ENCODE measurements at regions not wholly inside any gene's neighbourhood (a gene's known extent, or its start where the extent isn't known, plus 50 kb on each side); places are given as distances from the start of the nearest gene placed in this dataset.
"Not testable (repeated sequence)": the region's sequence is repeated elsewhere in the genome, so short reads cannot be mapped to it uniquely, and the experiment has no call there.

DNA sequence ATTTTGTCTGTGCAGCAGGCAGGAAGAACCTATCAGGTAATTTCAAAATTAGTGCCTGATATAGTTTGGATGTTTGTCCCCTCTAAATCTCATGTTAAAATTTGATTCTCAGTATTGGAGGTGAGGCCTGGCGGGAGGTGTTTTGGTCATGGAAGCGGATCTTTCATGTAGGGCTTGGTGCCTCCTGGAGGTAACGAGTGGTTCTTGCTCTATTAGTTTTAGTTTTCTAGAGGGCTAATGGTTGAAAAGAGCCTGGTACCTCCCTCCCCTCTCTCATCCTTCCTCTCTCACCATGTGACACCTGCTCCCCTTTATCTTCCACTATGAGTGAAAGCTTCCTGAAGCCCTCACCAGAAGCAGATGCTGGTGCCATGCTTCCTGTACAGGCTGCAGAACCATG, 106.3 kb downstream of the DRD1 start:
- peaks cover 3% of the 10 kb centered on the region for H3K27me3 Mint-ChIP-seq (ENCODE audit: insufficient read depth)
- H3K4me1 Mint-ChIP-seq (ENCODE audit: low read depth) = no peaks in the 10 kb centered on the region
- H3K36me3 Mint-ChIP-seq (ENCODE audit: low read depth) = no peaks in the 10 kb centered on the region
- intact Hi-C loops (cut with micrococcal nuclease) = no loop called here
- no peak overlapping the region for H3K27ac Mint-ChIP-seq
- no peak overlapping the region for H3K4me3 Mint-ChIP-seq
- peaks cover under 1% of the 10 kb centered on the region for H3K9me3 Mint-ChIP-seq
- DNase-seq (ENCODE audit: low spot score) = no peak

DNA sequence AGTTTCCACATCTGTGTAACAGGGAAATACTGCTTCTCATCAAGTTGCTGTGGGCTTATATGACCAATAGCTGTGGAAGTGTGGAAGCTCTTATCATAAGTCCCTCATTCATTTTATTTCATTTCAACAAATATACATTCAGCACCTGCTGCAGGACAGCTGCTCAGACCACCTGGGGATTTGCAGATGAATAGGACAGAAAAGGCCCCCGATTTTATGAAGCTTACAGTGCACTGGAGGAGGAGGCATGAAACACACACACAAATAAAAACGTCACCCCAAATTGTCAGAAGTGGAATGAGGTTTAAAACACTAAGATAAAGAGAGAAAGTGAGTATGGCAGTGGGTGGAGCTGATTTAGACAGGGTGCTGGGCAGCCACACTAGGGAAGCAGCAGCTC, 107.2 kb downstream of the DRD1 start:
- no peaks in the 10 kb centered on the region for H3K36me3 Mint-ChIP-seq (ENCODE audit: low read depth)
- no peak overlapping the region for H3K4me3 Mint-ChIP-seq
- peaks cover 3% of the 10 kb centered on the region for H3K27me3 Mint-ChIP-seq (ENCODE audit: insufficient read depth)
- no peak overlapping the region for H3K27ac Mint-ChIP-seq
- no peak for DNase-seq (ENCODE audit: low spot score)
- peaks cover 7% of the 10 kb centered on the region for H3K9me3 Mint-ChIP-seq
- intact Hi-C loops (cut with micrococcal nuclease) = no loop called here
- H3K4me1 Mint-ChIP-seq (ENCODE audit: low read depth) = no peaks in the 10 kb centered on the region

DNA sequence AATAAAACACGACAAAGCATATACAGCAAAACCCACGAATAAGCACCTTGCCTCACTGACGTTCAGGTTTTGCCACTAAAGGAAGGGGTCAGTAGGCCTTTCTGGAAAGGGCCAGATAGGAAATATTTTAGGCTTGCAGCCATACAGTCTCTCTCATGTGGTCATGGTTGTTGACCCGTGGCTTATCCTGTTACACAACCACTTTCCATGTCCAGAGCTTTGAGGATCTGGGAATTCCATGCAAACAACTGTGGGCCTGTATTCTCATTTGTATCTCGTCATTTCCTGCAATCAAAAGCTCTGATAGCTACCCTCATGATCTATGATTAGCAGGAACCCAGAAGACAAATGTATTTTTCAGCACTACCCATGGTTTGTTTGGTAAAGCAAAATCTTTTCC, 108.3 kb downstream of the DRD1 start:
- Mint-ChIP-seq H3K4me1 (ENCODE audit: low read depth) (no peaks in the 10 kb centered on the region), H3K27me3 (ENCODE audit: insufficient read depth) (peaks cover 3% of the 10 kb centered on the region), H3K27ac (no peak overlapping the region), H3K9me3 (peaks cover 10% of the 10 kb centered on the region), H3K4me3 (no peak overlapping the region), H3K36me3 (ENCODE audit: low read depth) (no peaks in the 10 kb centered on the region)
- intact Hi-C loops (cut with micrococcal nuclease) = no loop called here
- DNase-seq (ENCODE audit: low spot score) = no peak

DNA sequence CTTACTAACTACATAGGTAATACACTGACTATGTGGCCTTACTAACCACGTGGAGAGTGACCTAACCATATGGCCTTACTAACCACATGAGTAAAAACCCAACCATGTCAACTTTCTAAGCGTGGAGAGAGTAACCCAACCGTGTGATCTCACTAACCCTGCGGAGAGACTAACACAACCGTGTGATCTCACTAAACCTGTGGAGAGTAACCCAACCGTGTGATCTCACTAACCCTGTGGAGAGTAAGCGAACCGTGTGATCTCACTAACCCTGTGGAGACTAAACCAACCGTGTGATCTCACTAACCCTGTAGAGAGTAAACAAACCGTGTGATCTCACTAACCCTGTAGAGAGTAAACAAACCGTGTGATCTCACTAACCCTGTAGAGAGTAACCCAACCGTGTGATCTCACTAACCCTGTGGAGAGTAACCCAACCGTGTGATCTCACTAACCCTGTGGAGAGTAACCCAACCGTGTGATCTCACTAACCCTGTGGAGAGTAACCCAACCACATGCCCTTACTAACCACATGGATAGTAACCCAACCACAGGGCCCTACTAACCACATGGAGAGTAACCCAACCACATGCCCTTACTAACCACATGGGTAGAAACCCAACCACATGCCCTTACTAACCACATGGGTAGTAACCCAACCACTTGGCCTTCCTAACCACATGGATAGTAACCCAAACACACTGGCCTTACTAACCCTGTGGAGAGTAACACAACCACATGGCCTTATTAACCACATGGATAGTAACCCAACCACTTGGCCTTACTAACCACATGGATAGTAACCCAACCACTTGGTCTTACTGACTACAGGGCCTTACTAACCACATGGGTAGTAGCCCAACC, 112.6 kb downstream of the DRD1 start:
- intact Hi-C loops (cut with micrococcal nuclease); H3K4me3 Mint-ChIP-seq; H3K36me3 Mint-ChIP-seq (ENCODE audit: low read depth); H3K27me3 Mint-ChIP-seq (ENCODE audit: insufficient read depth); DNase-seq (ENCODE audit: low spot score); H3K27ac Mint-ChIP-seq; H3K4me1 Mint-ChIP-seq (ENCODE audit: low read depth): not testable (repeated sequence)
- peaks cover 10% of the 10 kb centered on the region for H3K9me3 Mint-ChIP-seq

DNA sequence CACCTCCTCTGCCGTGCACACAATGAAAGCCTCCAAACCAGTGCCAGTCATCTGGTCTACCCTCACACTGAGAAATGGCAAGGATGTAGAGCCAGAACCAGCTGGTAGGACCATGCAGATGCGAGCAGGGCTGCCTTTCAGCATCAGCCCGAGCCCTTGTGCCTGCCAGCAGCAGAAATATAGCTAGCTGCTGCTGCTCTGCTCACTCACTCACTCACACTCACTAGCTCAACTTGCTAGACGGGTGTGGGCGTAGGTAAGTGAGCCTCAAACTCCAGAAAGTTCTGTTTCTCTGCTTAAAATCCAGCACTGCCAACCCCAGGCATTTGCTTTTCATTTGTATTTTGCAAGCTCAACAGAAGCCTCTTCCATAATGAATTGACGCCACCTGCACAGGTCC, 114.0 kb downstream of the DRD1 start:
- H3K36me3 Mint-ChIP-seq (ENCODE audit: low read depth) = no peaks in the 10 kb centered on the region

DNA sequence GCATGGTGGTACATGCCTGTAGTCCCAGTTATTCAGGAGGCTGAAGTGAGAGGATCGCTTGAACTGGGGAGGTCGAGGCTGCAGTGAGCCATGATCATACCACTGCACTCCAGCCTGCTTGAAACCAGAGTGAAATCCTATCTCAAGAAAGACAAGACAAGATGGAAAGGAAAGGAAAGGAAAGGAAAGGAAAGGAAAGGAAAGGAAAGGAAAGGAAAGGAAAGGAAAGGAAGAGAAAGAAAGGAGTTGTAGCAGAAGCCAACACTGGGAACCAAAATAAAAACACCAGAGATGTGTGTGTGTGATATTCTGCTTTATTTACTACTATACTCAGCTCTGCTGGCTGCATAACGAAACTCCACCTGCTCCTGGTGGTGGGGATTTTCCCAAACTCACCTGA, 115.3 kb downstream of the DRD1 start:
- H3K9me3 Mint-ChIP-seq = peaks cover 10% of the 10 kb centered on the region
- intact Hi-C loops (cut with micrococcal nuclease) = no loop called here
- no peak overlapping the region for H3K27ac Mint-ChIP-seq
- H3K4me1 Mint-ChIP-seq (ENCODE audit: low read depth) = no peaks in the 10 kb centered on the region
- H3K27me3 Mint-ChIP-seq (ENCODE audit: insufficient read depth) = no peaks in the 10 kb centered on the region
- H3K36me3 Mint-ChIP-seq (ENCODE audit: low read depth) = no peaks in the 10 kb centered on the region
- no peak overlapping the region for H3K4me3 Mint-ChIP-seq
- DNase-seq (ENCODE audit: low spot score) = no peak

More for the DNA sequence above, 114.0 kb downstream of the DRD1 start:
- Mint-ChIP-seq H3K27ac (no peak overlapping the region), H3K27me3 (ENCODE audit: insufficient read depth) (no peaks in the 10 kb centered on the region), H3K4me3 (no peak overlapping the region), H3K4me1 (ENCODE audit: low read depth) (no peaks in the 10 kb centered on the region), H3K9me3 (peaks cover 10% of the 10 kb centered on the region)
- no peak for DNase-seq (ENCODE audit: low spot score)
- intact Hi-C loops (cut with micrococcal nuclease) = no loop called here

DNA sequence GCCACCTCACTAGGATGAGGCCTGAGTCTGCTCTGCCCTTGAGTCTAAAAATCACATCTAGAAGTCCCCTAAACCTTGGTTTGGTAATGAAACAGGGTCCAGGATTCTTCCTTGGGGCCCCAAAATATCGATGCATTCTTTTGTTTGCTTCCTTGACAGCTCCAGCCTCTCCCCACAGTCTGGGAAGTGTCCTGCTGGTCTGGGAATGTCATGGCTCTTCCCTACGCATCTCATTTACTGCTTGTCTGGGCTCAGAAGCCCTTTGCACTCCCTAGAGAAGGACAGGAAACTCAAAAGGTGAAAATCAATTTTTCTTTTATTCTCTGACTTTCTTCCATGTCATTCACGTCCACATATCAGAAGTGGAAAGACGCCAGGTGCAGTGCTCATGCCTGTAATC, 115.8 kb downstream of the DRD1 start:
- Mint-ChIP-seq H3K4me1 (ENCODE audit: low read depth) (no peaks in the 10 kb centered on the region), H3K27ac (no peak overlapping the region)

DNA sequence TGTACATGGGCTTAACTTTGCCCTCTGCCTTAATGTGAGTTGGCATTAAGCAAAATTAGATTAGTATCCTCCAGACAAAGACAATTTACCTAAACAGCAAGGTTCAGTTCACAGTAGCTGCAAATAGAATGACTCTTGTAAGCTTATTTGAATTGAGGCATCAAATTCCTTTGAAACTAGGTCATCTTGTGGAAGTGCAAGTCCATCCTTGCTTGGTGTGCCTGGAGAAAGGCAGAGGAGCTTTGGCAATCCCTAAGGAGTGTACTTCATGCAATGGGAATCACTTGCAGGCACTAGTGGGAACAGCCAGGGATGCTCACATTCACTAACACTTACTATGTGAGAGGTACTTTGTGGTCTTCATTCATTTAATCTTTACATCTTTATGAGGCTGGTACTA, 118.3 kb downstream of the DRD1 start:
- no peak for DNase-seq (ENCODE audit: low spot score)
- H3K36me3 Mint-ChIP-seq (ENCODE audit: low read depth) = no peaks in the 10 kb centered on the region
- H3K4me3 Mint-ChIP-seq = no peak overlapping the region
- no peak overlapping the region for H3K27ac Mint-ChIP-seq
- no peaks in the 10 kb centered on the region for H3K27me3 Mint-ChIP-seq (ENCODE audit: insufficient read depth)
- no peaks in the 10 kb centered on the region for H3K4me1 Mint-ChIP-seq (ENCODE audit: low read depth)
- intact Hi-C loops (cut with micrococcal nuclease) = no loop called here
- no peaks in the 10 kb centered on the region for H3K9me3 Mint-ChIP-seq

More for the DNA sequence above, 115.8 kb downstream of the DRD1 start:
- peaks cover 10% of the 10 kb centered on the region for H3K9me3 Mint-ChIP-seq
- no peaks in the 10 kb centered on the region for H3K36me3 Mint-ChIP-seq (ENCODE audit: low read depth)
- no peaks in the 10 kb centered on the region for H3K27me3 Mint-ChIP-seq (ENCODE audit: insufficient read depth)
- no peak overlapping the region for H3K4me3 Mint-ChIP-seq
- intact Hi-C loops (cut with micrococcal nuclease) = no loop called here
- DNase-seq (ENCODE audit: low spot score) = no peak

DNA sequence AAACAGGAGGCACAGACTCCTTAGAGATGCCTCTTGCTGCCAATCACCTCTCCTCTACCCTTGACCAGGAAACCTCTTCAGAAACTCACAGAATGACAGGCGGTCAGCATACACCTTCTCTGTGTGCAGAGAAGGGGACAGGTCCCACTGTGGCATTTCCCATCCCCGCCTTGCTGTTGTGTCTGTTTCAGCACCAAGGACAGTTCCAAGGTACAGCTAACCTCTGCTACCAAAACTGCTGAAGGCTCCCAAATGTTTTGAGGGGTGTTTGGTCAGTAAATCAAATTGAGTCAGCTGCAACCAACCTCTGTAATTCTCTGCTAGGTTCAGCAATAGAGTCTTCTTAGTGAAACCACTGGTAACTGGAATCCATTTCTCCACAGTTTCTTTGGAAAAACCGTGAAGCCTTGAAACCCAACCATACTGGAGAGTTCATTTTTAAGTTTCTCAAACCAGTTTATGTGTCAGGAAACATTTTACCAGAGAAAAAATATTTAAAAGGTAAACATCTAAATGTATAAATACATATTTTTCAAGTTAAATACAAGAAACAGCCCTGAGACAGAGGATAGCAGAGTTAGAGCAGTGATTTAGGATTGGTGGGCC, 122.0 kb downstream of the DRD1 start:
- Mint-ChIP-seq H3K36me3 (ENCODE audit: low read depth) (no peaks in the 10 kb centered on the region), H3K27ac (no peak overlapping the region), H3K9me3 (no peaks in the 10 kb centered on the region), H3K4me3 (no peak overlapping the region), H3K27me3 (ENCODE audit: insufficient read depth) (no peaks in the 10 kb centered on the region), H3K4me1 (ENCODE audit: low read depth) (no peaks in the 10 kb centered on the region)
- no peak for DNase-seq (ENCODE audit: low spot score)
- intact Hi-C loops (cut with micrococcal nuclease) = no loop called here

DNA sequence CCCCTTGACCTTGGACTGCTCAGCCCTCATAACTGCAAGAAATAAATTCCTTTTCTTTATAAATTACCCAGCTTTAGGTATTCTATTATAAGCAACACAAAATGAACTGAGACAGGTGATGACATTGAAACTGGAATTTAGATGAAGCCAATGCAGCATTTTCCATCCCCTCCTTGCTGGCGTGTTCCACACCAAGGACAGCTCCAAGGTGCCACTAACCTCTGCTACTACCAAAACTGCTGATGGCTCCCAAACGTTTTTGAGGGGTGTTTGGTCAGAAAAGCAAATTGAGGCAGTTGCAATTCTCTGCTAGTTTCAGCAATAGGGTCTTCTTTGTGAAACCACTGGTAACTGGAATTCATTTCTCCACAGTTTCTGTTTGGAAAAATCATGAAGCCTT, 124.8 kb downstream of the DRD1 start:
- H3K27ac Mint-ChIP-seq = no peak overlapping the region
- no peak for DNase-seq (ENCODE audit: low spot score)

DNA sequence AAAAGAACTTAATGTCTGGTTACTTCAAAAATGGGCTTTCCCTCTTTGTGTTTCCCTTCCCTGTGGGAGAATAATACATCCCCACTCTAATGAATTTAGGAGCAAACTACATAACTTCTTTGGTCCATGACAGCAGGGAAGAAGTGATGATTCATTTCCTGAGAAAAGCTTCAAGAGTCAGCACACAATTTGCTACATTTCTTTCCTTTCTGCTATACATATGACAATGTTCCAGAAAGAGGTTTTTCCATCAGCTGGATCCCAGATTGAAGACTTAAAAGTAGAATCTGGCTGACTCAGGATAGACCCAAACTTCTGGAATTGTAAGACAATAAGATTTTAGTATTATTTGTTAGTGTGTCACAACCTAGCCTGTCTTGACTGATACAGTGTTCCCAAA, 126.1 kb downstream of the DRD1 start:
- intact Hi-C loops (cut with micrococcal nuclease) = no loop called here
- DNase-seq (ENCODE audit: low spot score) = no peak
- Mint-ChIP-seq H3K36me3 (ENCODE audit: low read depth) (no peaks in the 10 kb centered on the region), H3K9me3 (no peaks in the 10 kb centered on the region), H3K4me3 (no peak overlapping the region), H3K27ac (no peak overlapping the region), H3K27me3 (ENCODE audit: insufficient read depth) (no peaks in the 10 kb centered on the region), H3K4me1 (ENCODE audit: low read depth) (no peaks in the 10 kb centered on the region)

More for the DNA sequence above, 124.8 kb downstream of the DRD1 start:
- Mint-ChIP-seq H3K27me3 (ENCODE audit: insufficient read depth) (no peaks in the 10 kb centered on the region), H3K4me3 (no peak overlapping the region), H3K9me3 (no peaks in the 10 kb centered on the region), H3K36me3 (ENCODE audit: low read depth) (no peaks in the 10 kb centered on the region), H3K4me1 (ENCODE audit: low read depth) (no peaks in the 10 kb centered on the region)
- intact Hi-C loops (cut with micrococcal nuclease) = no loop called here

DNA sequence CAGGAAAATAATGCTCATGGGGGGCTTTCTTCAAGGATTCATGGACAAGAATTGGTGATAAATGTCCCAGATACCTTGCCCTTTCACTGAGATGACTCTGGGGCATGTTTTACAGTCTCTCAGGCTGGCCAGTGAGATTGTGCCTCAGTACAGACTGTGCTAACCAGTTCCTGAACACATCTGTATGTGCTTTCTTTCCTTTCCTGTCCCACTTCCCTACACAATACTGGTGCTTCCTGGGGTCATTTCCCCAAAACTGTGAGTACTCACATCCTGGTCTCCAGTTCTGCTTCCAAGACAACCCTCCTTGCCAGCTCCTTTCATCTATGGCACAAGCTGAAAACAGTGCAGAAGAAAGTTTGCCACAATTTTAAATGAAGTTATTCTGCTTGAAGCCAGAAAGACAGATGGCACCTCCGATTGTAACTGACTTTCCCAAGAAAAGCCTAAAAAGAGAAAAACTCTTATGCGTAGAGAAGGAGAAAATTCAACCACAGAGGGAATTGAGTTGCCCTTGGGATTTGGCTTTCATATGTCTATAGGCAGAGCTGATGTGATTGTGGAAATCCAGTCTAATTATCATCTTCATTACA, 134.7 kb downstream of the DRD1 start:
- H3K27me3 Mint-ChIP-seq (ENCODE audit: insufficient read depth) = no peaks in the 10 kb centered on the region
- no peaks in the 10 kb centered on the region for H3K9me3 Mint-ChIP-seq
- no peaks in the 10 kb centered on the region for H3K36me3 Mint-ChIP-seq (ENCODE audit: low read depth)
- no peak overlapping the region for H3K27ac Mint-ChIP-seq
- no peaks in the 10 kb centered on the region for H3K4me1 Mint-ChIP-seq (ENCODE audit: low read depth)
- no peak overlapping the region for H3K4me3 Mint-ChIP-seq
- intact Hi-C loops (cut with micrococcal nuclease) = no loop called here
- DNase-seq (ENCODE audit: low spot score) = no peak

DNA sequence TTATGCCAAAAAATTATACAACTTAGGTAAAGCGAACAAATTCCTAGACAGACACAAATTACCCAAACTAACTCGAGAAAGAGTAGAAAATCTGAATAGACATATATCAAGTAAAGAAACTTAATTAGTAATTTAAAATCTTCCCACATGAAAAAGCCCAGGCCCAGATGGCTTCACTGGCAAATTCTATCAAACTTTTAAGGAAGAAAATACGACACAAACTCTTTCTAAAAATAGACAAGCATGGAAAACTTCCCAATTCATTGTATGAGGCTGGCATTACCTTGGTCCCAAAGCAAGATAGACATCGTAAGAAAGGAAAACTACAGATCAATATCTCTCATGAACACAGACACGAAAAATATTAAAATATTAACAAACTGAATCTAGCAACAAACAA, 135.3 kb downstream of the DRD1 start:
- no peak for DNase-seq (ENCODE audit: low spot score)
- intact Hi-C loops (cut with micrococcal nuclease) = no loop called here

More for the DNA sequence above, 135.3 kb downstream of the DRD1 start:
- Mint-ChIP-seq H3K36me3 (ENCODE audit: low read depth) (no peaks in the 10 kb centered on the region), H3K4me1 (ENCODE audit: low read depth) (no peaks in the 10 kb centered on the region), H3K9me3 (no peaks in the 10 kb centered on the region), H3K27ac (no peak overlapping the region), H3K27me3 (ENCODE audit: insufficient read depth) (no peaks in the 10 kb centered on the region), H3K4me3 (no peak overlapping the region)

Data from activated T-helper 1 cell treated with anti-CD3 and anti-CD28 coated beads, Interleukin-12 subunit alpha, Interleukin-12 subunit beta, Interleukin-2, Interleukin-4 antibody, amounts not matched to agents 30 ng/mL and 10 ng/mL and 1 ng/mL, durations not matched to agents 14 hours and 24 hours and 36 hours (primary cell).